WTC11 (cell line): ENCODE measurements at regions not wholly inside any gene's neighbourhood (a gene's known extent, or its start where the extent isn't known, plus 50 kb on each side); places are given as distances from the start of the nearest gene placed in this dataset.

Experiments used
- CBFB ChIP-seq: sonication (generic); formaldehyde crosslinking; IDR thresholded peaks from 2 replicates; pipeline ENCODE4 v1.8.1; 2022; ENCODE audit warnings: mild to moderate bottlenecking, low read depth, missing genetic modification reagents
- CREM ChIP-seq: sonication (generic); formaldehyde crosslinking; IDR thresholded peaks from 2 replicates; pipeline ENCODE4 v1.8.1; 2022; ENCODE audit warnings: mild to moderate bottlenecking, missing genetic modification reagents, moderate library complexity
- CTCF ChIP-seq: fragments of 200-600 bp; IDR thresholded peaks from 2 replicates; pipeline ENCODE4 v1.8.0; 2022; ENCODE audit warnings: antibody characterized with exemption
- FOXP1 ChIP-seq: sonication (generic); formaldehyde crosslinking; IDR thresholded peaks from 2 replicates; pipeline ENCODE4 v1.8.0; 2022; ENCODE audit warnings: missing genetic modification reagents, mild to moderate bottlenecking, moderate library complexity, borderline replicate concordance
- MAX ChIP-seq: sonication (generic); formaldehyde crosslinking; IDR thresholded peaks from 2 replicates; pipeline ENCODE4 v1.8.0; 2022; ENCODE audit warnings: mild to moderate bottlenecking, missing genetic modification reagents
- ZNF396 ChIP-seq: fragments of 250-450 bp; sonication (Bioruptor Pico); IDR thresholded peaks from 2 replicates; pipeline ENCODE4 v1.8.0; 2021; ENCODE audit warnings: mild to moderate bottlenecking, moderate library complexity, borderline replicate concordance
- TF ChIP-seq, protein P1 (sequence below): sonication (generic); formaldehyde crosslinking; IDR thresholded peaks from 2 replicates; pipeline ENCODE4 v1.8.0; 2022; ENCODE audit warnings: mild to moderate bottlenecking, missing genetic modification reagents
- TF ChIP-seq, protein P2 (sequence below): sonication (generic); formaldehyde crosslinking; conservative IDR thresholded peaks from 2 replicates; pipeline ENCODE4 v1.8.1; 2022; ENCODE audit warnings: mild to moderate bottlenecking, missing genetic modification reagents

- TF ChIP-seq CTCF (no peak), CREM (CRISPR knock-in tag) (no peak), CBFB (CRISPR knock-in tag) (no peak), FOXP1 (CRISPR knock-in tag) (no peak), MAX (CRISPR knock-in tag) (no peak), ZNF396 (no peak)
- TF ChIP-seq, protein P1, sequence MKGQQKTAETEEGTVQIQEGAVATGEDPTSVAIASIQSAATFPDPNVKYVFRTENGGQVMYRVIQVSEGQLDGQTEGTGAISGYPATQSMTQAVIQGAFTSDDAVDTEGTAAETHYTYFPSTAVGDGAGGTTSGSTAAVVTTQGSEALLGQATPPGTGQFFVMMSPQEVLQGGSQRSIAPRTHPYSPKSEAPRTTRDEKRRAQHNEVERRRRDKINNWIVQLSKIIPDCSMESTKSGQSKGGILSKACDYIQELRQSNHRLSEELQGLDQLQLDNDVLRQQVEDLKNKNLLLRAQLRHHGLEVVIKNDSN (CRISPR knock-in tag) = no peak
- TF ChIP-seq, protein P2, sequence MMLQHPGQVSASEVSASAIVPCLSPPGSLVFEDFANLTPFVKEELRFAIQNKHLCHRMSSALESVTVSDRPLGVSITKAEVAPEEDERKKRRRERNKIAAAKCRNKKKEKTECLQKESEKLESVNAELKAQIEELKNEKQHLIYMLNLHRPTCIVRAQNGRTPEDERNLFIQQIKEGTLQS (CRISPR knock-in tag) = no peak
These were observed 184.8 kb upstream of the ZEB2 start for GRCh38 chr2:144704709-144705095.
